Non-pigmented ciliary epithelial cell (primary cell): ENCODE measurements at regions not wholly inside any gene's neighbourhood (a gene's known extent, or its start where the extent isn't known, plus 50 kb on each side); places are given as distances from the start of the nearest gene placed in this dataset.
"Not testable (repeated sequence)": the region's sequence is repeated elsewhere in the genome, so short reads cannot be mapped to it uniquely, and the experiment has no call there.

ENCODE experiments used
- DNase-seq: peaks from one replicate; pipeline ENCODE4 v3.0.0-alpha.2; 2010; ENCODE audit warnings: low read depth

- no peak for DNase-seq
Measured at GRCh38 chr1:190679044-190679443, 201.4 kb upstream of the BRINP3 start.

GRCh38 chr1:190679454-190679853 lies 201.8 kb upstream of the BRINP3 start:
- DNase-seq, result no peak

GRCh38 chr1:190679983-190680382 lies 202.3 kb upstream of the BRINP3 start:
- DNase-seq, result no peak

- DNase-seq, result no peak
Measured at GRCh38 chr1:190685676-190686075, 208.0 kb upstream of the BRINP3 start.

GRCh38 chr1:190688096-190688495 lies 210.4 kb upstream of the BRINP3 start:
- no peak for DNase-seq

- not testable (repeated sequence) for DNase-seq
Measured at GRCh38 chr1:190698488-190698887, 220.8 kb upstream of the BRINP3 start.

GRCh38 chr1:190699165-190699564 lies 221.5 kb upstream of the BRINP3 start:
- no peak for DNase-seq

- no peak for DNase-seq
Measured at GRCh38 chr1:190708418-190709057, 230.9 kb upstream of the BRINP3 start.

GRCh38 chr1:190711069-190711468 lies 233.4 kb upstream of the BRINP3 start:
- DNase-seq, result no peak

GRCh38 chr1:190717055-190717454 lies 239.4 kb upstream of the BRINP3 start:
- no peak for DNase-seq

- DNase-seq, result no peak
Measured at GRCh38 chr1:190736971-190737590, 259.4 kb upstream of the BRINP3 start.

GRCh38 chr1:190738317-190738716 lies 260.7 kb upstream of the BRINP3 start:
- DNase-seq, result no peak

- no peak for DNase-seq
Measured at GRCh38 chr1:190739926-190740325, 262.3 kb upstream of the BRINP3 start.

GRCh38 chr1:190747704-190748103 lies 270.0 kb upstream of the BRINP3 start:
- peak; percentile 23 for DNase-seq

- no peak for DNase-seq
Measured at GRCh38 chr1:190752131-190752530, 274.5 kb upstream of the BRINP3 start.

GRCh38 chr1:190754666-190755065 lies 277.0 kb upstream of the BRINP3 start:
- DNase-seq, result peak; percentile 46

- DNase-seq, result no peak
Measured at GRCh38 chr1:190759807-190760206, 282.1 kb upstream of the BRINP3 start.

GRCh38 chr1:190762325-190762724 lies 284.7 kb upstream of the BRINP3 start:
- DNase-seq, result no peak

GRCh38 chr1:190792873-190793272 lies 315.2 kb upstream of the BRINP3 start:
- no peak for DNase-seq

- DNase-seq, result no peak
Measured at GRCh38 chr1:190807629-190808028, 330.0 kb upstream of the BRINP3 start.

- no peak for DNase-seq
Measured at GRCh38 chr1:190808035-190808434, 330.4 kb upstream of the BRINP3 start.

- DNase-seq, result no peak
Measured at GRCh38 chr1:190809312-190809711, 331.6 kb upstream of the BRINP3 start.

- no peak for DNase-seq
Measured at GRCh38 chr1:190812996-190813395, 335.3 kb upstream of the BRINP3 start.

- no peak for DNase-seq
Measured at GRCh38 chr1:190832511-190832910, 354.8 kb upstream of the BRINP3 start.
